ENCODE measurements at regions not wholly inside any gene's neighbourhood (a gene's known extent, or its start where the extent isn't known, plus 50 kb on each side); places are given as distances from the start of the nearest gene placed in this dataset.

GRCh38 chr20:60317401-60317800 is 359.2 kb downstream of the CDH26 start:
- no peak for DNase-seq
- WGBS, 3 donors = 71 to 80% (median 79%) methylated on average over 3 of the region's 3 CpGs
- intact Hi-C loops (cut with DNase I) = no loop called here
- Histone ChIP-seq H3K27me3 (no peaks in the 10 kb centered on the region), H3K27ac (no peak overlapping the region), H3K4me3 (no peak overlapping the region), H3K36me3 (no peaks in the 10 kb centered on the region), H3K9me3 (no peaks in the 10 kb centered on the region), H3K4me1 (ENCODE audit: insufficient read depth) (no peaks in the 10 kb centered on the region)
- TF ChIP-seq CTCF (IDR thresholded peaks at IDR 0.05) = no peak
- TF ChIP-seq POLR2A (IDR thresholded peaks at IDR 0.05) = no peak
- no peak for TF ChIP-seq EP300 (IDR thresholded peaks at IDR 0.05)

- H3K27me3 ChIP-seq = no peaks in the 10 kb centered on the region
- no peaks in the 10 kb centered on the region for H3K9me3 ChIP-seq
- no peak overlapping the region for H3K4me3 ChIP-seq
- intact Hi-C loops (cut with DNase I) = no loop called here
- no peak overlapping the region for H3K27ac ChIP-seq
- DNase-seq = no peak
- no peaks in the 10 kb centered on the region for H3K36me3 ChIP-seq
- H3K4me1 ChIP-seq (ENCODE audit: insufficient read depth) = no peaks in the 10 kb centered on the region
- WGBS, 3 donors = 44 to 62% (median 56%) methylated on average over 3 of the region's 3 CpGs
- TF ChIP-seq POLR2A (IDR thresholded peaks at IDR 0.05) (no peak), EP300 (IDR thresholded peaks at IDR 0.05) (no peak), CTCF (IDR thresholded peaks at IDR 0.05) (no peak)
These were observed 363.4 kb downstream of the CDH26 start for GRCh38 chr20:60321601-60322000.

GRCh38 chr20:60326821-60327220 is 368.6 kb downstream of the CDH26 start:
- Histone ChIP-seq H3K4me1 (ENCODE audit: insufficient read depth) (no peaks in the 10 kb centered on the region), H3K27ac (no peak overlapping the region), H3K4me3 (no peak overlapping the region), H3K27me3 (no peaks in the 10 kb centered on the region), H3K36me3 (no peaks in the 10 kb centered on the region), H3K9me3 (no peaks in the 10 kb centered on the region)
- WGBS, 3 donors = 66 to 81% (median 71%) methylated on average over 5 of the region's 5 CpGs
- TF ChIP-seq POLR2A (IDR thresholded peaks at IDR 0.05) (no peak), EP300 (IDR thresholded peaks at IDR 0.05) (no peak), CTCF (IDR thresholded peaks at IDR 0.05) (no peak)
- intact Hi-C loops (cut with DNase I) = no loop called here
- DNase-seq = no peak

- Histone ChIP-seq H3K27me3 (no peaks in the 10 kb centered on the region), H3K27ac (no peak overlapping the region), H3K4me1 (ENCODE audit: insufficient read depth) (no peaks in the 10 kb centered on the region), H3K36me3 (no peaks in the 10 kb centered on the region), H3K4me3 (no peak overlapping the region), H3K9me3 (no peaks in the 10 kb centered on the region)
- intact Hi-C loops (cut with DNase I) = no loop called here
- DNase-seq = no peak
- 83 to 89% (median 89%) methylated on average over 4 of the region's 4 CpGs for WGBS, 3 donors
- TF ChIP-seq CTCF (IDR thresholded peaks at IDR 0.05) (no peak), EP300 (IDR thresholded peaks at IDR 0.05) (no peak), POLR2A (IDR thresholded peaks at IDR 0.05) (no peak)
These were observed 369.9 kb downstream of the CDH26 start for GRCh38 chr20:60327971-60328660.
